WERI-Rb-1 (cell line): ENCODE measurements at regions not wholly inside any gene's neighbourhood (a gene's known extent, or its start where the extent isn't known, plus 50 kb on each side); places are given as distances from the start of the nearest gene placed in this dataset.

Source experiments
- DNase-seq: peaks from one replicate; pipeline ENCODE4 v3.0.0-alpha.2; 2020
- H3K27ac ChIP-seq: fragments of 250-450 bp; sonication (Bioruptor Pico); 2 replicates; pipeline ENCODE4 v1.5.1; 2020; ENCODE audit warnings: mild to moderate bottlenecking, moderate library complexity
- H3K27me3 ChIP-seq: fragments of 250-450 bp; sonication (Bioruptor Pico); 2 replicates; pipeline ENCODE4 v1.5.1; 2021; ENCODE audit warnings: mild to moderate bottlenecking, low read depth, moderate library complexity; ENCODE audit not compliant: insufficient read depth, severe bottlenecking
- H3K36me3 ChIP-seq: fragments of 250-450 bp; sonication (Bioruptor Pico); 2 replicates; pipeline ENCODE4 v1.5.1; 2020; ENCODE audit warnings: mild to moderate bottlenecking, moderate library complexity
- H3K4me3 ChIP-seq: 2 replicates; pipeline ENCODE4 v1.5.1; 2011; ENCODE audit warnings: low read depth, mild to moderate bottlenecking, control low read depth, low read length
- H3K9me3 ChIP-seq: fragments of 250-450 bp; sonication (Bioruptor Pico); 2 replicates; pipeline ENCODE4 v1.5.1; 2021; ENCODE audit warnings: mild to moderate bottlenecking, moderate library complexity; ENCODE audit not compliant: severe bottlenecking
- CTCF ChIP-seq: IDR thresholded peaks from 2 replicates; pipeline ENCODE4 v1.5.1; 2011; ENCODE audit warnings: low read depth, mild to moderate bottlenecking, control low read depth, inconsistent platforms, low read length

- Histone ChIP-seq H3K27me3 (no peaks in the 10 kb centered on the region), H3K9me3 (no peaks in the 10 kb centered on the region), H3K36me3 (no peaks in the 10 kb centered on the region), H3K4me3 (no peak overlapping the region), H3K27ac (no peak overlapping the region)
- no peak for DNase-seq
- TF ChIP-seq CTCF, result no peak
Observed at GRCh38 chr9:28600226-28600625, 1026.9 kb upstream of the C9orf72 start.

DNA sequence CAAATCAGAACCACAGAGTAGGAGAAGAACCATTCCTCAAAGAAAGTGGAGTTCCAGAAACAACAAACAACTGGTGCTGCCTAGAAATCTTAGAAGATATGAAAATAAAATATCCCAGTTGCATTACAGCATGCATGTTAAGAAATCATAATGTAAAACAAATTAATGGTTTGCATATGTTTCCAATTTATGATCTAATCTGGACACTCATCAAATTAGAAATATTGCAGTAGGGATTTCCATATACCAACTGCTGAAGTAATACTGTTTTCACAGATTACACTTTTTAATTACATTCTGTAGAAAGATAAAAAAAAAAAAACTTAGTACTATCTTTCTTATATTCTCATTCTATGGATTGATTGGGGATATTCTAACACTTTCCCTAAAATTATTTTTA is 1034.6 kb upstream of the C9orf72 start:
- Histone ChIP-seq H3K27me3 (no peaks in the 10 kb centered on the region), H3K36me3 (no peaks in the 10 kb centered on the region), H3K9me3 (no peaks in the 10 kb centered on the region), H3K27ac (no peak overlapping the region), H3K4me3 (no peak overlapping the region)
- TF ChIP-seq CTCF, result no peak
- no peak for DNase-seq

- H3K36me3 ChIP-seq, result no peaks in the 10 kb centered on the region
- H3K27ac ChIP-seq, result no peak overlapping the region
- DNase-seq, result no peak
- H3K27me3 ChIP-seq, result no peaks in the 10 kb centered on the region
- H3K4me3 ChIP-seq, result no peak overlapping the region
- H3K9me3 ChIP-seq, result no peaks in the 10 kb centered on the region
- TF ChIP-seq CTCF, result no peak
Observed at GRCh38 chr9:28610339-28610738, 1037.1 kb upstream of the C9orf72 start.

DNA sequence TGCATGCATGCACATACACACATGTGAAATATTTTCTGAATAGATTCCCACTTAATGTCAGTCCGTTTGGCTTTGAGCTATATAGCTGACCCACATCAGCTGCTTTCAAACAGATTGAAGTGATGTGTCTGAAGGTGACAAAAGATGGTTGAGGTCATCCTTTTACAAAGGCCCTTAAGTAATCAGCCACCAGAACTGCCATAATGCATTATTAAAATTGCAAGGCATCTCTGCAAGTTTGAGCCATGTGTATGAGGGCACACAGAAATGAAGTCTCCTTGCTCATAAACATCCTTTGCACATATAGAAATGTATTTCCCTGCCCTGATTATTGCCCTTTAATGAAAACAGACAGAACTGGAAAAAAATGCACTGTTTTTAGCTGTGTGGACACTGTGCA is 1043.0 kb upstream of the C9orf72 start:
- TF ChIP-seq CTCF, result no peak
- Histone ChIP-seq H3K9me3 (no peaks in the 10 kb centered on the region), H3K27me3 (no peaks in the 10 kb centered on the region), H3K27ac (no peak overlapping the region), H3K36me3 (no peaks in the 10 kb centered on the region), H3K4me3 (no peak overlapping the region)
- DNase-seq, result no peak

GRCh38 chr9:28620011-28620410 is 1046.7 kb upstream of the C9orf72 start:
- no peak overlapping the region for H3K27ac ChIP-seq
- H3K9me3 ChIP-seq, result no peaks in the 10 kb centered on the region
- TF ChIP-seq CTCF, result no peak
- no peaks in the 10 kb centered on the region for H3K27me3 ChIP-seq
- no peak for DNase-seq
- no peak overlapping the region for H3K4me3 ChIP-seq
- no peaks in the 10 kb centered on the region for H3K36me3 ChIP-seq

- no peak for TF ChIP-seq CTCF
- DNase-seq, result no peak
Observed at GRCh38 chr9:28620661-28621060, 1047.4 kb upstream of the C9orf72 start.

More at GRCh38 chr9:28620661-28621060, 1047.4 kb upstream of the C9orf72 start:
- no peaks in the 10 kb centered on the region for H3K36me3 ChIP-seq
- no peaks in the 10 kb centered on the region for H3K9me3 ChIP-seq
- no peak overlapping the region for H3K4me3 ChIP-seq
- H3K27ac ChIP-seq, result no peak overlapping the region
- H3K27me3 ChIP-seq, result no peaks in the 10 kb centered on the region
